H1 (cell line): ENCODE measurements at regions not wholly inside any gene's neighbourhood (a gene's known extent, or its start where the extent isn't known, plus 50 kb on each side); places are given as distances from the start of the nearest gene placed in this dataset.
A peak's percentile ranks its signal among the peaks of the same experiment; 100 is the strongest.

Experiments used
- CTCF ChIA-PET: fragments of 300-600 bp; sonication (Branson Sonifier 250); formaldehyde crosslinking; loops from one replicate; lab custom pipeline; 2021; ENCODE audit not compliant: partially characterized antibody; lab: Charles Lee
- POLR2A ChIA-PET: fragments of 300-600 bp; sonication (Branson Sonifier 250); formaldehyde crosslinking; loops from one replicate; lab custom pipeline; 2021; ENCODE audit warnings: inconsistent platforms; ENCODE audit not compliant: partially characterized antibody; lab: Charles Lee
- DNase-seq, 2 experiments: peaks; one replicate each; pipeline versions ENCODE4 v3.0.0 to v3.0.0-alpha.2; 2010 to 2022; ENCODE audit warnings: low spot score in 2 of 2, low read depth in 1 of 2, mixed read lengths in 1 of 2
- FAIRE-seq: peaks from 2 replicates; lab custom pipeline; 2011; peaks lifted over from hg19 to GRCh38; lab: Jason Lieb, UNC
- H2AFZ ChIP-seq: 2 replicates; pipeline ENCODE4 v1.8.1; 2012; ENCODE audit warnings: low read length, inconsistent platforms
- H2AK5ac ChIP-seq: 2 replicates; pipeline ENCODE4 v1.6.1; 2013; ENCODE audit warnings: low read depth, low read length
- H2BK120ac ChIP-seq: replicated peaks from 2 replicates; pipeline ENCODE3; 2013; ENCODE audit warnings: low read depth, low read length, inconsistent platforms
- H2BK12ac ChIP-seq: 2 replicates; pipeline ENCODE4 v1.6.1; 2013; ENCODE audit warnings: low read depth, low read length
- H2BK15ac ChIP-seq: 2 replicates; pipeline ENCODE4 v1.6.1; 2013; ENCODE audit warnings: low read length
- H2BK20ac ChIP-seq: 2 replicates; pipeline ENCODE4 v1.6.1; 2013; ENCODE audit warnings: low read length
- H2BK5ac ChIP-seq: 2 replicates; pipeline ENCODE4 v1.6.1; 2013; ENCODE audit warnings: low read depth, low read length
- H3K14ac ChIP-seq: 2 replicates; pipeline ENCODE4 v1.6.1; 2013; ENCODE audit warnings: inconsistent platforms; ENCODE audit not compliant: insufficient read length
- H3K18ac ChIP-seq: 2 replicates; pipeline ENCODE4 v1.6.1; 2013; ENCODE audit warnings: low read length; ENCODE audit errors: extremely low read depth
- H3K23ac ChIP-seq: 2 replicates; pipeline ENCODE4 v1.6.1; 2013; ENCODE audit warnings: inconsistent platforms; ENCODE audit not compliant: insufficient read length
- H3K23me2 ChIP-seq: 2 replicates; pipeline ENCODE4 v1.6.1; 2013; ENCODE audit warnings: low read depth, low read length
- H3K27ac ChIP-seq: 2 replicates; pipeline ENCODE4 v1.6.1; 2011; ENCODE audit warnings: low read depth, low read length, inconsistent platforms
- H3K27me3 ChIP-seq, 4 experiments: replicated peaks in 1 of 4; 1 replicate in 1 of 4; 2 replicates in 3 of 4; pipeline versions ENCODE4 v1.6.1 to v1.8.1; 2011 to 2013; ENCODE audit warnings: low read length in 3 of 4, mild to moderate bottlenecking in 3 of 4, inconsistent platforms in 2 of 4, mixed read lengths in 2 of 4, moderate library complexity in 1 of 4; ENCODE audit not compliant: control insufficient read depth in 3 of 4, insufficient read depth in 3 of 4; ENCODE audit errors: extremely low read depth in 1 of 4
- H3K36me3 ChIP-seq, 4 experiments: 2 replicates each; pipeline versions ENCODE4 v1.6.1 to v1.8.1; 2011 to 2013; ENCODE audit warnings: mild to moderate bottlenecking in 4 of 4, low read length in 3 of 4, moderate library complexity in 2 of 4, control low read depth in 1 of 4, inconsistent platforms in 1 of 4; ENCODE audit not compliant: insufficient read depth in 4 of 4, control insufficient read depth in 2 of 4
- H3K4ac ChIP-seq: replicated peaks from 2 replicates; pipeline ENCODE3; 2013; ENCODE audit warnings: low read length, low read depth, mixed read lengths, inconsistent platforms; ENCODE audit not compliant: insufficient read length
- H3K4me1 ChIP-seq, 4 experiments: replicated peaks in 1 of 4; 1 replicate in 1 of 4; 2 replicates in 3 of 4; pipeline versions ENCODE4 v1.6.1 to v1.8.1; 2011 to 2013; ENCODE audit warnings: low read length in 3 of 4, inconsistent platforms in 2 of 4, mixed read lengths in 1 of 4; ENCODE audit not compliant: insufficient read depth in 4 of 4, control insufficient read depth in 3 of 4
- H3K4me2 ChIP-seq, 2 experiments: 2 replicates each; pipeline versions ENCODE4 v1.6.1 to v1.8.1; 2011 to 2013; ENCODE audit warnings: low read depth in 2 of 2, low read length in 2 of 2, control low read depth in 1 of 2, inconsistent platforms in 1 of 2, mild to moderate bottlenecking in 1 of 2; ENCODE audit not compliant: insufficient read depth in 1 of 2
- H3K4me3 ChIP-seq, 4 experiments: fragments of 200-600, 300-600 bp in 1 of 4; sonication (generic), shearing (Covaris generic), sonication (Bioruptor Twin) in 1 of 4; 2 replicates each; pipeline versions ENCODE4 v1.5.1 to v1.8.1; 2011 to 2016; ENCODE audit warnings: low read length in 4 of 4, low read depth in 3 of 4, control low read depth in 2 of 4, inconsistent platforms in 2 of 4, mild to moderate bottlenecking in 2 of 4, mixed read lengths in 1 of 4, moderate library complexity in 1 of 4; ENCODE audit not compliant: insufficient read depth in 2 of 4; ENCODE audit errors: extremely low read depth in 1 of 4
- H3K56ac ChIP-seq: replicated peaks from 2 replicates; pipeline ENCODE3; 2013; ENCODE audit warnings: low read depth, mild to moderate bottlenecking, mixed read lengths, low read length, inconsistent platforms; ENCODE audit not compliant: insufficient read length
- H3K79me1 ChIP-seq: 2 replicates; pipeline ENCODE4 v1.6.1; 2013; ENCODE audit warnings: low read depth, low read length, control low read depth
- H3K79me2 ChIP-seq, 2 experiments: 2 replicates each; pipeline versions ENCODE4 v1.6.1 to v1.8.1; 2012 to 2013; ENCODE audit warnings: low read length in 2 of 2, mild to moderate bottlenecking in 2 of 2, inconsistent platforms in 1 of 2; ENCODE audit not compliant: insufficient read depth in 2 of 2, control insufficient read depth in 1 of 2
- H3K9ac ChIP-seq, 4 experiments: replicated peaks in 1 of 4; 1 replicate in 1 of 4; 2 replicates in 3 of 4; pipeline versions ENCODE4 v1.6.1 to v1.8.1; 2011 to 2013; ENCODE audit warnings: low read depth in 3 of 4, low read length in 3 of 4, control low read depth in 2 of 4, mild to moderate bottlenecking in 2 of 4, moderate library complexity in 2 of 4, inconsistent platforms in 1 of 4; ENCODE audit errors: extremely low read depth in 1 of 4
- H3K9me3 ChIP-seq, 2 experiments: 2 replicates each; pipeline versions ENCODE4 v1.6.1 to v1.8.1; 2012 to 2013; ENCODE audit warnings: mild to moderate bottlenecking in 2 of 2, moderate library complexity in 2 of 2, control low read depth in 1 of 2, inconsistent platforms in 1 of 2, low read depth in 1 of 2, low read length in 1 of 2, mixed read lengths in 1 of 2; ENCODE audit not compliant: insufficient read depth in 2 of 2
- H4K20me1 ChIP-seq, 2 experiments: replicated peaks in 1 of 2; 2 replicates each; pipeline versions ENCODE3 to v1.8.1; 2011 to 2013; ENCODE audit warnings: inconsistent platforms in 2 of 2, low read length in 2 of 2, mild to moderate bottlenecking in 1 of 2; ENCODE audit not compliant: insufficient read depth in 2 of 2, control insufficient read depth in 1 of 2
- H4K5ac ChIP-seq: 2 replicates; pipeline ENCODE4 v1.6.1; 2013; ENCODE audit warnings: low read length, low read depth, mixed read lengths, inconsistent platforms; ENCODE audit not compliant: insufficient read length
- H4K8ac ChIP-seq: 2 replicates; pipeline ENCODE4 v1.8.0; 2013; ENCODE audit warnings: mild to moderate bottlenecking, moderate library complexity, low read length, inconsistent platforms; ENCODE audit not compliant: insufficient read depth; ENCODE audit errors: extremely low read depth
- H4K91ac ChIP-seq: replicated peaks from 2 replicates; pipeline ENCODE3; 2013; ENCODE audit warnings: low read length, mixed read lengths, inconsistent platforms; ENCODE audit not compliant: insufficient read length
- FOSL1 ChIP-seq: IDR thresholded peaks from 2 replicates; pipeline ENCODE4 v1.6.1; 2011; ENCODE audit warnings: mild to moderate bottlenecking, low read depth, low read length, moderate library complexity; ENCODE audit not compliant: insufficient read depth
- SP4 ChIP-seq: IDR thresholded peaks from 2 replicates; pipeline ENCODE4 v1.6.1; 2012; ENCODE audit warnings: low read length, inconsistent platforms
- WGBS, 2 experiments: shearing (Covaris generic) in 1 of 2; methylation state at CpG; one replicate each; pipeline versions ENCODE4 v1.1.6 to v1.1.7; 2013 to 2015; ENCODE audit warnings: low lambda C conversion rate in 2 of 2, mixed read lengths in 2 of 2, inconsistent platforms in 1 of 2, low coverage in 1 of 2, missing lambda C conversion rate in 1 of 2; ENCODE audit not compliant: insufficient replicate concordance in 2 of 2, insufficient coverage in 1 of 2, insufficient read length in 1 of 2; ENCODE audit errors: extremely low coverage in 1 of 2, missing lambda C conversion rate in 1 of 2; 5-methylcytosine and 5-hydroxymethylcytosine counted together

GRCh38 chr14:34035177-34035933 lies 84.5 kb upstream of the EGLN3 start:
- H3K4me3 ChIP-seq = no peak overlapping the region
- H2BK20ac ChIP-seq = no peak overlapping the region; the same call in 1 of the 2 replicates
- no peaks in the 10 kb centered on the region for H3K36me3 ChIP-seq
- no peak overlapping the region for H3K27ac ChIP-seq
- no peak overlapping the region for H2BK15ac ChIP-seq
- DNase-seq (no peak), FAIRE-seq (no peak)
- CTCF ChIA-PET = interaction anchor here (1.0 to 1.4 kb wide), 2 partner anchors 11 to 186 kb away, joined by 4 read pairs; no protein-coding TSS in a partner anchor
- H2BK5ac ChIP-seq = no peak overlapping the region
- no peak overlapping the region for H3K18ac ChIP-seq
- H3K9me3 ChIP-seq = no peaks in the 10 kb centered on the region
- H3K23me2 ChIP-seq = no peaks in the 10 kb centered on the region
- H2AFZ ChIP-seq = 0 out of 2 replicates have a peak overlapping the region, but pooled peaks have one; percentile 7
- no peak overlapping the region for H2AK5ac ChIP-seq
- H4K20me1 ChIP-seq = no peaks in the 10 kb centered on the region
- H3K79me2 ChIP-seq = no peaks in the 10 kb centered on the region
- no peak overlapping the region for H2BK120ac ChIP-seq
- no peak overlapping the region for H3K14ac ChIP-seq
- POLR2A ChIA-PET = no interaction called here
- H4K5ac ChIP-seq = no peak overlapping the region
- H4K91ac ChIP-seq = no peak overlapping the region
- 91% methylated on average over 10 of the region's 10 CpGs; no CpG with 5 or more reads in 1 of the 2 experiments for WGBS, 2 experiments
- no peak overlapping the region for H3K4ac ChIP-seq
- H3K9ac ChIP-seq = no peak overlapping the region
- no peak overlapping the region for H4K8ac ChIP-seq
- TF ChIP-seq SP4 = no peak
- no peak for TF ChIP-seq FOSL1
- H3K79me1 ChIP-seq = no peaks in the 10 kb centered on the region
- no peaks in the 10 kb centered on the region for H3K4me1 ChIP-seq
- H2BK12ac ChIP-seq = no peak overlapping the region
- H3K56ac ChIP-seq = no peak overlapping the region
- no peak overlapping the region for H3K23ac ChIP-seq
- no peaks in the 10 kb centered on the region for H3K27me3 ChIP-seq
- no peak overlapping the region for H3K4me2 ChIP-seq
